Esophagus squamous epithelium (tissue), 4 donors: ENCODE measurements at regions not wholly inside any gene's neighbourhood (a gene's known extent, or its start where the extent isn't known, plus 50 kb on each side); places are given as distances from the start of the nearest gene placed in this dataset.

Experiments
- POLR2A ChIP-seq, 4 donors: fragments of 450-650 bp; IDR thresholded peaks; one replicate each; pipeline ENCODE4 v1.6.1; 2017; ENCODE audit warnings: antibody characterized with exemption in 4 of 4, mild to moderate bottlenecking in 4 of 4, moderate library complexity in 3 of 4
- TF ChIP-seq, protein P1 (sequence below), 6 experiments: fragments of 450-650 bp in 4 of 6; fragments of 200-600 bp in 2 of 6; sonication (generic) in 2 of 6; IDR thresholded peaks; one replicate each; pipeline ENCODE4 v1.5.1; 2016 to 2019; ENCODE audit warnings: antibody characterized with exemption in 6 of 6, mild to moderate bottlenecking in 4 of 6, moderate library complexity in 4 of 6

- TF ChIP-seq, protein P1, sequence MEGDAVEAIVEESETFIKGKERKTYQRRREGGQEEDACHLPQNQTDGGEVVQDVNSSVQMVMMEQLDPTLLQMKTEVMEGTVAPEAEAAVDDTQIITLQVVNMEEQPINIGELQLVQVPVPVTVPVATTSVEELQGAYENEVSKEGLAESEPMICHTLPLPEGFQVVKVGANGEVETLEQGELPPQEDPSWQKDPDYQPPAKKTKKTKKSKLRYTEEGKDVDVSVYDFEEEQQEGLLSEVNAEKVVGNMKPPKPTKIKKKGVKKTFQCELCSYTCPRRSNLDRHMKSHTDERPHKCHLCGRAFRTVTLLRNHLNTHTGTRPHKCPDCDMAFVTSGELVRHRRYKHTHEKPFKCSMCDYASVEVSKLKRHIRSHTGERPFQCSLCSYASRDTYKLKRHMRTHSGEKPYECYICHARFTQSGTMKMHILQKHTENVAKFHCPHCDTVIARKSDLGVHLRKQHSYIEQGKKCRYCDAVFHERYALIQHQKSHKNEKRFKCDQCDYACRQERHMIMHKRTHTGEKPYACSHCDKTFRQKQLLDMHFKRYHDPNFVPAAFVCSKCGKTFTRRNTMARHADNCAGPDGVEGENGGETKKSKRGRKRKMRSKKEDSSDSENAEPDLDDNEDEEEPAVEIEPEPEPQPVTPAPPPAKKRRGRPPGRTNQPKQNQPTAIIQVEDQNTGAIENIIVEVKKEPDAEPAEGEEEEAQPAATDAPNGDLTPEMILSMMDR (IDR thresholded peaks at IDR 0.05): no peak
- TF ChIP-seq POLR2A (IDR thresholded peaks at IDR 0.05): no peak
Measured at GRCh38 chr1:209113521-209113920, 470.0 kb upstream of the CAMK1G start.
